GM21723 (cell line): ENCODE measurements at regions not wholly inside any gene's neighbourhood (a gene's known extent, or its start where the extent isn't known, plus 50 kb on each side); places are given as distances from the start of the nearest gene placed in this dataset.

Experiments used
- ATAC-seq: cut with Tn5 transposase; IDR thresholded peaks from one replicate; pipeline ENCODE4 v1.9.1; 2021; ENCODE audit warnings: mild to moderate bottlenecking, moderate library complexity; ENCODE audit not compliant: unreplicated experiment

GRCh38 chr17:77581480-77581879 lies 377.0 kb upstream of the TNRC6C start:
- no peak for ATAC-seq

- no peak for ATAC-seq
Measured at GRCh38 chr17:77585142-77585860, 373.2 kb upstream of the TNRC6C start.

- ATAC-seq = no peak
Measured at GRCh38 chr17:77590951-77591735, 367.4 kb upstream of the TNRC6C start.

GRCh38 chr17:77592106-77592865 lies 366.2 kb upstream of the TNRC6C start:
- ATAC-seq = no peak

GRCh38 chr17:77593081-77593480 lies 365.4 kb upstream of the TNRC6C start:
- ATAC-seq = no peak

GRCh38 chr17:77594416-77595209 lies 363.9 kb upstream of the TNRC6C start:
- no peak for ATAC-seq

- ATAC-seq = no peak
Measured at GRCh38 chr17:77596491-77597417, 361.7 kb upstream of the TNRC6C start.

- ATAC-seq = no peak
Measured at GRCh38 chr17:77597418-77598240, 360.9 kb upstream of the TNRC6C start.

GRCh38 chr17:77598241-77598620 lies 360.3 kb upstream of the TNRC6C start:
- no peak for ATAC-seq

GRCh38 chr17:77599699-77600098 lies 358.8 kb upstream of the TNRC6C start:
- no peak for ATAC-seq

GRCh38 chr17:77600346-77600745 lies 358.2 kb upstream of the TNRC6C start:
- ATAC-seq = no peak

- ATAC-seq = no peak
Measured at GRCh38 chr17:77601054-77601979, 357.2 kb upstream of the TNRC6C start.

- ATAC-seq = no peak
Measured at GRCh38 chr17:77602062-77602746, 356.3 kb upstream of the TNRC6C start.

GRCh38 chr17:77602883-77603640 lies 355.4 kb upstream of the TNRC6C start:
- no peak for ATAC-seq

GRCh38 chr17:77604301-77604972 lies 354.1 kb upstream of the TNRC6C start:
- ATAC-seq = no peak

- ATAC-seq = no peak
Measured at GRCh38 chr17:77604973-77605313, 353.6 kb upstream of the TNRC6C start.
